IMR-90 (cell line): ENCODE measurements at regions not wholly inside any gene's neighbourhood (a gene's known extent, or its start where the extent isn't known, plus 50 kb on each side); places are given as distances from the start of the nearest gene placed in this dataset.

Experiments used
- ATAC-seq: fragments of 200-7000 bp; cut with Tn5 transposase; 2 replicates; pipeline ENCODE4 v1.9.1; 2020; ENCODE audit warnings: low read depth, mild to moderate bottlenecking, moderate library complexity
- BruUV-seq: library from RNA; stranded (reverse); fragments of 400-500 nt; replicated peaks from 2 replicates; lab custom pipeline; 2021; lab: Mats Ljungman, UMichigan
- CTCF ChIA-PET: fragments of 300-600 bp; formaldehyde crosslinking; extraction: SDS; loops from one replicate; lab custom pipeline; 2021; ENCODE audit warnings: antibody characterized with exemption; lab: Yijun Ruan, JAX
- POLR2A ChIA-PET: fragments of 300-600 bp; sonication (Branson Sonifier 250); formaldehyde crosslinking; loops from one replicate; lab custom pipeline; 2022; ENCODE audit warnings: antibody characterized with exemption; ENCODE audit not compliant: unreplicated experiment; lab: Charles Lee
- DNase-seq: peaks from one replicate; pipeline ENCODE4 v3.0.0; 2013
- H2AFZ ChIP-seq: replicated peaks from 2 replicates; pipeline ENCODE3; 2013; ENCODE audit warnings: low read length, mild to moderate bottlenecking; ENCODE audit not compliant: poor library complexity
- H2AK5ac ChIP-seq: 2 replicates; pipeline ENCODE4 v1.6.1; 2013; ENCODE audit warnings: low read depth, low read length, inconsistent platforms
- H2AK9ac ChIP-seq: replicated peaks from 2 replicates; pipeline ENCODE3; 2013; ENCODE audit warnings: mild to moderate bottlenecking, low read depth, low read length, moderate library complexity; ENCODE audit not compliant: poor library complexity
- H2BK120ac ChIP-seq: 2 replicates; pipeline ENCODE4 v1.6.1; 2013; ENCODE audit warnings: low read depth, low read length, inconsistent platforms
- H2BK15ac ChIP-seq: 3 replicates; pipeline ENCODE4 v1.6.1; 2013; ENCODE audit warnings: low read depth, low read length, inconsistent platforms
- H2BK20ac ChIP-seq: 2 replicates; pipeline ENCODE4 v1.6.1; 2013; ENCODE audit warnings: low read depth, mild to moderate bottlenecking, inconsistent platforms, low read length, moderate library complexity
- H2BK5ac ChIP-seq: 2 replicates; pipeline ENCODE4 v1.6.1; 2013; ENCODE audit warnings: mild to moderate bottlenecking, low read depth, low read length, inconsistent platforms; ENCODE audit not compliant: poor library complexity, severe bottlenecking
- H3K14ac ChIP-seq: replicated peaks from 2 replicates; pipeline ENCODE4 v1.6.1; 2013; ENCODE audit warnings: low read depth, low read length, inconsistent platforms
- H3K18ac ChIP-seq: 2 replicates; pipeline ENCODE4 v1.6.1; 2013; ENCODE audit warnings: low read depth, low read length, control low read depth
- H3K23ac ChIP-seq: 2 replicates; pipeline ENCODE4 v1.6.1; 2013; ENCODE audit warnings: low read depth, low read length, inconsistent platforms
- H3K27ac ChIP-seq: 2 replicates; pipeline ENCODE4 v1.5.1; 2013; ENCODE audit warnings: mild to moderate bottlenecking, control low read depth, low read length; ENCODE audit not compliant: insufficient read depth
- H3K27me3 ChIP-seq: 2 replicates; pipeline ENCODE4 v1.6.1; 2013; ENCODE audit warnings: low read length; ENCODE audit not compliant: control insufficient read depth, insufficient read depth
- H3K36me3 ChIP-seq: 2 replicates; pipeline ENCODE4 v1.6.1; 2013; ENCODE audit warnings: low read length, mixed read lengths; ENCODE audit not compliant: control insufficient read depth, insufficient read depth
- H3K4ac ChIP-seq: 2 replicates; pipeline ENCODE4 v1.6.1; 2013; ENCODE audit warnings: low read depth, low read length, inconsistent platforms
- H3K4me1 ChIP-seq: 2 replicates; pipeline ENCODE4 v1.6.1; 2013; ENCODE audit warnings: low read length, mixed read lengths; ENCODE audit not compliant: control insufficient read depth, insufficient read depth
- H3K4me2 ChIP-seq: 2 replicates; pipeline ENCODE4 v1.6.1; 2013; ENCODE audit warnings: low read depth, mild to moderate bottlenecking, control low read depth, low read length, moderate library complexity
- H3K4me3 ChIP-seq: 2 replicates; pipeline ENCODE4 v1.5.1; 2013; ENCODE audit warnings: low read depth, mild to moderate bottlenecking, control low read depth, low read length, moderate library complexity; ENCODE audit not compliant: insufficient read depth
- H3K56ac ChIP-seq: 2 replicates; pipeline ENCODE4 v1.6.1; 2013; ENCODE audit warnings: low read length, inconsistent platforms; ENCODE audit not compliant: insufficient read depth; ENCODE audit errors: extremely low read depth
- H3K79me1 ChIP-seq, 2 experiments: 2 replicates each; pipeline ENCODE4 v1.6.1; 2013; ENCODE audit warnings: low read length in 2 of 2, inconsistent platforms in 1 of 2, low read depth in 1 of 2
- H3K9ac ChIP-seq: 2 replicates; pipeline ENCODE4 v1.6.1; 2013; ENCODE audit warnings: low read depth, low read length, control low read depth
- H3K9me1 ChIP-seq: 2 replicates; pipeline ENCODE4 v1.6.1; 2013; ENCODE audit warnings: low read length, inconsistent platforms; ENCODE audit not compliant: insufficient read depth
- H3K9me3 ChIP-seq: 2 replicates; pipeline ENCODE4 v1.6.1; 2013; ENCODE audit warnings: low read length; ENCODE audit not compliant: control insufficient read depth, insufficient read depth
- H4K20me1 ChIP-seq: 2 replicates; pipeline ENCODE4 v1.6.1; 2013; ENCODE audit warnings: low read length, inconsistent platforms; ENCODE audit not compliant: insufficient read depth
- H4K5ac ChIP-seq: 2 replicates; pipeline ENCODE4 v1.6.1; 2013; ENCODE audit warnings: mild to moderate bottlenecking, low read depth, low read length, control low read depth
- H4K8ac ChIP-seq, 2 experiments: 2 replicates each; pipeline ENCODE4 v1.6.1; 2013; ENCODE audit warnings: low read depth in 2 of 2, low read length in 2 of 2, control low read depth in 1 of 2, inconsistent platforms in 1 of 2
- H4K91ac ChIP-seq: 2 replicates; pipeline ENCODE4 v1.6.1; 2013; ENCODE audit warnings: low read depth, low read length, inconsistent platforms; ENCODE audit not compliant: insufficient read depth
- MAZ ChIP-seq: IDR thresholded peaks from 2 replicates; pipeline ENCODE4 v1.6.1; 2012; ENCODE audit warnings: low read depth, mild to moderate bottlenecking, low read length, improper control_type of control experiment, moderate library complexity, borderline replicate concordance
- WGBS, 2 experiments: methylation state at CpG; one replicate each; pipeline versions ENCODE4 v1.1.5 to v1.1.7; 2013; ENCODE audit warnings: missing lambda C conversion rate in 2 of 2; ENCODE audit not compliant: insufficient read length in 1 of 2; ENCODE audit errors: extremely low coverage in 2 of 2; 5-methylcytosine and 5-hydroxymethylcytosine counted together
- dilution Hi-C: fragments of 300-500 bp; cut with HindIII; formaldehyde crosslinking; loops from one replicate; pipeline ENCODE4 v1.14.3; 2018; ENCODE audit warnings: low sequenced_read_pairs; ENCODE audit not compliant: unreplicated experiment
- in situ Hi-C: fragments of 300-500 bp; cut with MboI; formaldehyde crosslinking; loops from 3 replicates; pipeline ENCODE4 v1.14.3; 2019; ENCODE audit warnings: low sequenced_read_pairs, inconsistent platforms, mixed read lengths
- intact Hi-C: fragments of 100-400 bp; cut with micrococcal nuclease; formaldehyde crosslinking; loops from 2 replicates; pipeline ENCODE4 v1.10.0; 2022

DNA sequence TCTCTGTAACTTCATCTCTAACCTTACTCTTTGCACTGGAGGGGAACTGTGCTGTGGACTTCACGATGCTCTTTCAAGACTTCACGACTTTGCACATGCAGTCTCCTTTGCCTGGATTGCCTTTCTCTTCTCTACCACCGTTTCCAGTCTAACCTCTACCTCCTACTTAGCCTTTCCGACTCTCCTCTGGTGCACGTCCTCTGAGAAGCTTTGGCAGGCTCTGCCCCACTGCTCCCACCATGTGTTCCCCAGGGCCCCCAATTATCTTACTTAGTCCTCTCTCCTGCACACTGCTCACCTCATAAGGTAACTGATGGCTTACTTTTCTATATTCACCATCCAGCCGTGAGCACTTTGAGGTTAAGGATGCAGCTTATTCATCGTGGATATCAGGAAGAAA lies 101.7 kb upstream of the GJB5 start:
- DNase-seq = no peak
- no peak overlapping the region for H2BK5ac ChIP-seq
- H2BK15ac ChIP-seq = no peak overlapping the region
- no peaks in the 10 kb centered on the region for H4K20me1 ChIP-seq
- H3K4ac ChIP-seq = no peak overlapping the region
- 36% methylated on average over 4 of the region's 7 CpGs; no CpG with 5 or more reads in 1 of the 2 experiments for WGBS, 2 experiments
- H3K4me2 ChIP-seq = no peak overlapping the region
- no peaks in the 10 kb centered on the region for H3K79me1 ChIP-seq
- no peak overlapping the region for H2BK20ac ChIP-seq
- intact Hi-C loops (no loop called here), in situ Hi-C loops (no loop called here), dilution Hi-C loops (no loop called here)
- H4K5ac ChIP-seq = no peak overlapping the region
- H3K56ac ChIP-seq = no peak overlapping the region
- no peaks in the 10 kb centered on the region for H3K36me3 ChIP-seq
- no peak overlapping the region for H3K18ac ChIP-seq
- ChIA-PET POLR2A (no interaction called here), CTCF (no interaction called here)
- no peaks in the 10 kb centered on the region for H3K27me3 ChIP-seq
- H3K4me3 ChIP-seq = no peak overlapping the region
- no peak overlapping the region for H3K9ac ChIP-seq
- ATAC-seq = no peak
- no peaks in the 10 kb centered on the region for H3K4me1 ChIP-seq
- H3K9me1 ChIP-seq = no peaks in the 10 kb centered on the region
- H2AK5ac ChIP-seq = no peak overlapping the region
- H4K8ac ChIP-seq = no peak overlapping the region
- no peak for TF ChIP-seq MAZ
- no peak overlapping the region for H4K91ac ChIP-seq
- H3K14ac ChIP-seq = no peak overlapping the region
- H3K23ac ChIP-seq = no peak overlapping the region
- no peak overlapping the region for H2AK9ac ChIP-seq
- H3K9me3 ChIP-seq = peaks cover 9% of the 10 kb centered on the region; the same call in 1 of the 2 replicates
- H2AFZ ChIP-seq = no peak overlapping the region
- no TSS peak for BruUV-seq
- H2BK120ac ChIP-seq = no peak overlapping the region
- H3K27ac ChIP-seq = no peak overlapping the region
